Nephron progenitor cell (in vitro differentiated cells): ENCODE measurements at regions not wholly inside any gene's neighbourhood (a gene's known extent, or its start where the extent isn't known, plus 50 kb on each side); places are given as distances from the start of the nearest gene placed in this dataset.

Experiments
- DNase-seq: peaks from one replicate; pipeline ENCODE4 v3.0.0; 2021
- H3K27ac Mint-ChIP-seq: 2 replicates; pipeline ENCODE4 v1.8.0; 2021; ENCODE audit warnings: mild to moderate bottlenecking, moderate library complexity, mixed read lengths
- H3K27me3 Mint-ChIP-seq: 2 replicates; pipeline ENCODE4 v1.8.0; 2021; ENCODE audit warnings: mild to moderate bottlenecking, low read depth, mixed read lengths; ENCODE audit not compliant: poor library complexity
- H3K36me3 Mint-ChIP-seq: 2 replicates; pipeline ENCODE4 v1.8.0; 2021; ENCODE audit warnings: low read depth, mixed read lengths
- H3K4me1 Mint-ChIP-seq: 2 replicates; pipeline ENCODE4 v1.8.0; 2021; ENCODE audit warnings: mixed read lengths
- H3K4me3 Mint-ChIP-seq: 2 replicates; pipeline ENCODE4 v1.8.0; 2021; ENCODE audit warnings: mild to moderate bottlenecking, moderate library complexity, mixed read lengths
- H3K9me3 Mint-ChIP-seq: 2 replicates; pipeline ENCODE4 v1.8.0; 2021; ENCODE audit warnings: mild to moderate bottlenecking, moderate library complexity, mixed read lengths
- CTCF ChIP-seq: fragments of 200-600 bp; sonication (generic); IDR thresholded peaks from 2 replicates; pipeline ENCODE4 v1.5.0; 2021; ENCODE audit warnings: antibody characterized with exemption

DNA sequence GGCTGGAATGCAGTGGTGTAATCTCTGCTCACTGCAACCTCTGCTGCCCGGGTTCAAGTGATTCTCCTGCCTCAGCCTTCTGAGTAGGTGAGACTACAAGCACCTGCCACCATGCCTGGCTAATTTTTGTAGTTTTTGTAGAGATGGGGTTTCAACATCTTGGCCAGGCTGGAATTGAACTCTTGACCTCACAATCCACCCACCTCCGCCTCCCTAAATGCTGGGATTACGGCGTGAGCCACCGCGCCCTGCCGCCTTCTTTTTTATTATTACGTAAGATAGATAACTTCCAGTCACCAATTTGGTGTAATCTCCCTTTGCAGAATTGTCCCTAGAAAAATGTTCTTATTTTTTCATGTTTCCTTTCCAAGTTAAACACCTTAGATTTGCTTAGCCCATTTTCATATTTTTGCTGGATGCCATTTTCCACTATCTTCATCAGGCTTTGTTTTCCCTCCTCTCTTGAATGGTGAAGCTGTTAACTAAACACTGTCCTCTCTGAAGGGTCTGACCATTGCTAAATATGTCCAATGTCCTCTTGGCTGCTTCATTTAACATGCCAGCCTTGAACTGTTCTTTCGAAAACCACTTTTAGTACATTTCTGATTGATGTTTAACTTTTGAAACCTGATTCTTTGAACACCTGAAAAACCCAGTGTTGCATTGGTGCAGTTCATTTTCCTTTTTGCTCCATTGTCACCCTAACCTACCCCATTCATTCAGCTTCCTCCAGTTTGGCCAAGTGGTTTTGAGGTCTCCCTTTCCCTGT is 135.1 kb upstream of the PIK3R1 start:
- peaks cover 11% of the 10 kb centered on the region for H3K27me3 Mint-ChIP-seq
- no peak for DNase-seq
- no peaks in the 10 kb centered on the region for H3K9me3 Mint-ChIP-seq
- H3K4me3 Mint-ChIP-seq, result no peak overlapping the region
- no peaks in the 10 kb centered on the region for H3K36me3 Mint-ChIP-seq
- TF ChIP-seq CTCF, result no peak
- peaks cover 8% of the 10 kb centered on the region for H3K4me1 Mint-ChIP-seq
- no peak overlapping the region for H3K27ac Mint-ChIP-seq

DNA sequence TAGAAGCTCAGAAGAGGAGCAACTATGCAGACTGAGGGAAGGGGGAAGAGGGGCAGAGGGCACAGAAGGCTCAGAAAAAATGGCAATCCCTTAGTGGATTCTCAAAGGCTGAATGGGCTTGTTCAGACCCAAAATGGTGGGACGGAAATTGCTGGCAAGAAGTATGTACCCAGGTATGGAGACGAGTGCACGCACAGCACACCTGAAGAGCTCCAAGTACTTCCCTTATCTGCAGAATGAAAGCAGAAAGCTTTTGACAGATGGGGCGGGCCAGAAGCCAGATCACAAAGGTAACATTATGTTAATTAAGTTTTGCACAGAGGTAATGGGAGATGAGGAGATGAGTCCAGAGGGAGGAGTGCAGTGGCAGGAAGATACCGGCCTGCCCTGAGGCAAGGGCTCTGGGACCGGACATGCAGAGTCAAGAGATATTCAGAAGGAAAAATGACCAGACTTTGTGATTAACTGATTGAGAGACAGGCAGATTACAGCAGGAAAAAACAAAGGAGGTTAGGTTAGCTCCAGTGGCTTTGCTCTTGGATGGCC is 138.1 kb upstream of the PIK3R1 start:
- no peak for TF ChIP-seq CTCF
- H3K4me3 Mint-ChIP-seq, result no peak overlapping the region
- H3K4me1 Mint-ChIP-seq, result peaks cover 28% of the 10 kb centered on the region

DNA sequence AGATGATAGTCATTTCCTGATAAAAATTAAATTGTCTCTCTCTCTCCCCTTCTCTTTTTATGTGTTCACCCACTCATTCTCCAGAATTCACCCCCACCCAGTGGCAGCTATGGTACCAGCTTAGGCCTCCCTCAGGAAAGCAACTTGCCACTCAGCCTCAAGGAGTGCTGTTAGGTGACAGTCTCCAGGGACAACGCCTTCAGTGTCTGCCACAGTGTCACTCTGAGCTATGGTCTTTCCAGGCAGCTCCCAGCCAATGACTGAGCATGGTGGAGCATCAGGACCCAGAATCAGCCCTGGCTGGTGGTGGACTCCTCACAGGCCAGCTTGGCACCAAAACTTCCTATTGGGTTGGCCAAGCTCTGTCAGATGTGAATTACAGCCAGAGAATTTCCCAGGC is 140.9 kb upstream of the PIK3R1 start:
- H3K4me1 Mint-ChIP-seq, result peaks cover 35% of the 10 kb centered on the region
- H3K4me3 Mint-ChIP-seq, result no peak overlapping the region
- no peak for TF ChIP-seq CTCF
- peaks cover 4% of the 10 kb centered on the region for H3K9me3 Mint-ChIP-seq
- H3K27ac Mint-ChIP-seq, result no peak overlapping the region
- DNase-seq, result no peak
- no peaks in the 10 kb centered on the region for H3K36me3 Mint-ChIP-seq
- H3K27me3 Mint-ChIP-seq, result peaks cover 17% of the 10 kb centered on the region

More for the DNA sequence above, 138.1 kb upstream of the PIK3R1 start:
- DNase-seq, result no peak
- Mint-ChIP-seq H3K36me3 (no peaks in the 10 kb centered on the region), H3K27me3 (peaks cover 14% of the 10 kb centered on the region), H3K27ac (no peak overlapping the region), H3K9me3 (no peaks in the 10 kb centered on the region)

DNA sequence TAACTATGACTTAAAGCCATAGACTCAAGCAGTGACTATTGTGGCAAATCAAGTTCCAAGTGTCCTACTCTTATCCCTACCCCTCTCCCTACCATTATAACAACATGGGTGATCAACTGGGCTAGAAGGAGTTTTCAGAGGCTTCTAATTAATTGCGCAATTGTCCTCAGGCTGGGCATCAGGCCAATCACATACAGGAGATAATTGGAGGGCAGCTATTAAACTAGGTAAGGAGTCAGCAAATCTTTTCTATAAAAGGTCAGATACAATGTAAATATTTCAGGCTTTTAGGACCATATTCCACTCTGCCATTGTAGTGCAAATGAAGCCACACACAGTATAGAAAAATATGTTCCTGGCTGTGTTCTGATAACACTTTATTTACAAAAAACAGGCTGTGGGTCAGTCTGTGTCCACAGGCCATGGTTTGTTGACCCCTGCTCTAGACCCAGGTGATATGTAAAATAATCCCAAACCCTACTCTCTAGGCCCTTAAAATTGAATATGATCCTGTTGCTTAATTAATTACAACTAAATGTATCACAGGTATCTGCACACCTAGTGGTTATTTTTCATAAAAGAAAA is 141.4 kb upstream of the PIK3R1 start:
- Mint-ChIP-seq H3K9me3 (peaks cover 4% of the 10 kb centered on the region), H3K27ac (no peak overlapping the region), H3K4me3 (no peak overlapping the region), H3K36me3 (no peaks in the 10 kb centered on the region), H3K4me1 (peaks cover 35% of the 10 kb centered on the region), H3K27me3 (peaks cover 14% of the 10 kb centered on the region)
- no peak for DNase-seq
- no peak for TF ChIP-seq CTCF

- Mint-ChIP-seq H3K27me3 (peaks cover 9% of the 10 kb centered on the region), H3K36me3 (no peaks in the 10 kb centered on the region), H3K9me3 (peaks cover 11% of the 10 kb centered on the region), H3K27ac (peak overlapping the region; percentile 20), H3K4me1 (peaks cover 35% of the 10 kb centered on the region), H3K4me3 (peak overlapping the region; percentile 24)
- no peak for TF ChIP-seq CTCF
- no peak for DNase-seq
Measured at GRCh38 chr5:68071736-68072135, 143.8 kb upstream of the PIK3R1 start.
